Amniotic stem cell (primary cell): ENCODE measurements at regions not wholly inside any gene's neighbourhood (a gene's known extent, or its start where the extent isn't known, plus 50 kb on each side); places are given as distances from the start of the nearest gene placed in this dataset.
"Not testable (repeated sequence)": the region's sequence is repeated elsewhere in the genome, so short reads cannot be mapped to it uniquely, and the experiment has no call there.

Source experiments
- DNase-seq: peaks from one replicate; lab custom pipeline; 2025; lab: John Stamatoyannopoulos, UW

GRCh38 chr2:234275515-234275914 lies 221.4 kb downstream of the ARL4C start:
- DNase-seq, result no peak

GRCh38 chr2:234273887-234274584 lies 222.8 kb downstream of the ARL4C start:
- no peak for DNase-seq

- DNase-seq, result no peak
These were observed 221.8 kb downstream of the SPP2 start for GRCh38 chr2:234272069-234272850.

GRCh38 chr2:234271338-234271737 lies 220.8 kb downstream of the SPP2 start:
- DNase-seq, result no peak

DNA sequence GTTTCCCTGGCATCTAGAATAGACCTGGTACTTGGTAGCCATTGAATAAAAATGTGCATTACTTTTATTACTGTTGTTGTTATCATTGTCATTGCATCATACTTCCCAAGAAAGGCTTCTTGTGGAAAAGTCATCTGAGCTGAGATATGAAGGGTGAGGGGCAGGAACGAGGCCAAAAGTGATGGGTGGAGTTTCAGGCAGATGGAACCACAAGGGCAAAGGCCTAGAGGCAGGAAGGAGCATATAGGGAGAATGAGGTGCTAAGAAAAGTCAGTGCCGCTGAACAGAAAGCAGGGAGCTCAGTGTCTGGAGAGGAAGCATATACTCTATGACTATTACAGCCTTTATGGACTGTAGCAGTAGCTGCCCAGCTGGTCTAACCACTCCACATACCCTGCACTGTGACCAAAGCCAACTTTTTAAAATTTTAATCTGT lies 219.3 kb downstream of the SPP2 start:
- no peak for DNase-seq

DNA sequence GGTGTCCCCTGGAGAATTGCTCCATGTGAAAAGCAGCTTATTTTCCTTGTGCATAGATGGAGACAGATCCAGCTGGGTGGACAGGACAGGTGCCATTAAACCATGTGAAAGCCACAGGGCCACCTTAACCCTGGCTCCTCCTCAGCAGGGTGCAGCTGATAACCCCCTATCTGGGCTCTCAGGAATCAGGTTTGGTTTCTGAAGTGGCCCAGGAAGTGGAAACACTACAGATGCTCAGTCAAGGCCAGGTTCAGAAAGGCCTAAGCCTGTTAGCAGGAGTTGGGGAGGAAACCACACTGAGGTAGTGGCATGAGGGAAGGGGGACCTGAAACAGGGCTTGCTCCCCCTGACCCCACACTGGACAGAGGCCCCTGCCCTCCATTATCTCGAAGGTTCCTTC lies 217.0 kb downstream of the SPP2 start:
- no peak for DNase-seq

DNA sequence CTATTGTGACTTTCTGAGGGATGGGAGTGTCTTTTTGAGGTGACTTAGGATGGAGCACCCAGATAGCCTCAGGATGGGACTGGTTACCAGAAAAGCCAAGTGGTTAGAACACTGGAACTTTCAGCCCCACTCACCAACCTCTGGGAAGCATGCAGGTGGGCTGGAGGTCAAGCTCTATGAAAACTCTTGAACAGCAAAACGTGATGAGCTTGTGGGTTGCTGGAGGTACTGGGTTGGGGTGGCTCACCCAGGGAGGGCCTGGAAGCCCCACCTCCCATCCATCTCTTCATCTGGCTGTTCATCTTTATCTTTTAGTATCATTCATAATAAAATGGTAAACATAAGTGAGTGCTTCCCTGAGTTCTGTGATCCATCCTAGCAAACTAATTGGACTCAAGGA lies 216.4 kb downstream of the SPP2 start:
- DNase-seq, result no peak

DNA sequence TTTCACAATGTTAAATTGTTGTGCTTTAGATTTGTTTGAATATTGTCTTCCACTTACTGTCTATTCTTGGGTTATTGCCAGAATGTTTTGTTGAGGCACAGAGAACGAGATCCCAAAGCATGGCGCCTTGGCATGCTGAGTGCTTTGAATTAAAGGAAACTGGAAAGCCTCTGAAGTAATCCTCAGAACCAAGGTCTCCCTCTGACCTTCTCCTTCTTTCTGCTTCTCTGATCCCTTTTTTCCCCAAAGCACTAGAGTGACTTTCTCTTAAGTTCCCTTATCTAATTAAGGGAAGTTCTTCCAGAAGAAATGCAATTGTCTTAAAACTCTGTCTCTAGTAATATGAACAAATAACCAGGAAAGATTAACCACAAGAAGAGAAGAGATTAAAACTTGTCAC lies 214.7 kb downstream of the SPP2 start:
- no peak for DNase-seq

- DNase-seq, result no peak
These were observed 211.2 kb downstream of the SPP2 start for GRCh38 chr2:234261736-234262135.

- no peak for DNase-seq
These were observed 208.9 kb downstream of the SPP2 start for GRCh38 chr2:234259440-234259839.

GRCh38 chr2:234258562-234259141 lies 208.2 kb downstream of the SPP2 start:
- DNase-seq, result no peak

GRCh38 chr2:234257859-234258561 lies 207.5 kb downstream of the SPP2 start:
- peak; percentile 86 for DNase-seq

DNA sequence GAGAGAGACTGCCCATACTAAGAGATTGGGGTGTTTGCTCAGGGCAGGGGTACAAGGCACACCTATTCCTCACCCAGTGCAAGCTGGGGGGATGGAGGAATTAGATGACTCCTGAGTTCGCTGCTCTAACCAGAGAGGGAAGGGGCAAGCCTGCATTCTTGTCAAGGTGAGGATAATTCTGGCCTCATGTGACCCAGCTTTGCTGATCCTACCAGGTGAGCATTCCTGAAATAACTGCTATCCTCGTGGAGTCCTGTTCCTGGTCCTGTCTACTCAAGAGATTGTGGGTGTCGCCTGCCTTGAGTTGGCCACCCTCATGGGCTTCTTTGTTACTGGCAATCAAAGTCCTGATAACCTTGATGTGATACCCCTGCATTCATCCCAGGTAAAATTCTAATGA lies 206.0 kb downstream of the SPP2 start:
- no peak for DNase-seq

GRCh38 chr2:234254783-234255521 lies 204.4 kb downstream of the SPP2 start:
- DNase-seq, result no peak

DNA sequence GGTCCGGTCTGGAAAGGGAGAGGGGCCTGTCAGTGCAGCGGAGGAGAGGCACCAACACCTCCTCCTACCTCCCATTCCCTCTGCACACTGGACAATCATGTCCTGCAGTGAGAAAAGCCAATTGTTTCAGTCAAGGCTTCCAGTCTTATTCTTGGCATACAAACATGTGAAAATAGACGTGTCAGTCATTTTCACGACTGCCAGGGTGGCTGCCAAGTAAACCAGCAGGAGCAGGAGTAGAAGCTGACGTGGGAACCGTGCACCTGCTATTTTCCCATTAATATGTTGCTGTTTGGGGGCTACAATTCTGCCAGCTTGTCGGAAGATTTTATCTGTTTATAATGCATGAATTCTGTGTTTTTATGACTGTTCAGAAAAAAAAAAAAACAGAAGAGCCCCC lies 202.3 kb downstream of the SPP2 start:
- no peak for DNase-seq

GRCh38 chr2:234251326-234252271 lies 201.1 kb downstream of the SPP2 start:
- DNase-seq, result peak; percentile 28

- DNase-seq, result no peak
These were observed 200.4 kb downstream of the SPP2 start for GRCh38 chr2:234250926-234251325.

- no peak for DNase-seq
These were observed 199.4 kb downstream of the SPP2 start for GRCh38 chr2:234249873-234250272.

DNA sequence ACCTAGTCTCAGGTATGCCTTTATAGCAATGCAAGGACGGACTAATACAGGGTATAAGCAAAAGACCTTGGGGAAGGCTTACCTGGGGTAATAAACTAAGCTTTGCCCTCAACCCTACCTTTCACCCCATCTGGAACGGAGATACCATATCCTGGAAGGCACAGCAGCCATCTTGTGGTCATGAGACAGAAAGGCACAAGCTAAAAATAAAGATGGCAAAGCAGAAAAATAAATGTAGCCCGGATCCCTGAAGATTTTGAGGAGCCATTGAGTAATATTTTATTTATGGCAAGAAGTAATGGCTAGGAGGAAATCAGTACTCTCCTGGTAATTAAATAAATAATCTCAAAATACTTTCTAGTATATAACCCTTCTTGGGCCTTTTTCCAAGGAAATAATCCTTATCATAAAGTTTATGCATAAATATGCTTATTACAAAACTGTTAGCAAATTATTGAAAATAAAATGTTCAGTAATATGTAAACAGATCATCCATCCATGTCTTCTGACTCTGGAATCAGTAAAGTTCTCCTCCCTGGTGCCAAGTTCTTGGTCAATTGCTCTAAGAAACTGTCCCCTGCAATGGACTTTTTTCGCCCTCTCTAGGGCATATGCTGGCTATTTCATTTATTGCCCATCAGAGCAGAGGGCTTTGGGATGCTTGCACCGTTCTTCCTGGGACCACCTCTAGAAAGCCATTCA lies 198.7 kb downstream of the SPP2 start:
- DNase-seq, result no peak

GRCh38 chr2:234248213-234248710 lies 197.8 kb downstream of the SPP2 start:
- DNase-seq, result not testable (repeated sequence)
